Stimulated activated CD8-positive, alpha-beta memory T cell treated with anti-CD3 and anti-CD28 coated beads, Interleukin-7, amount 100 ng/mL, for 48 hours (primary cell): ENCODE measurements at regions not wholly inside any gene's neighbourhood (a gene's known extent, or its start where the extent isn't known, plus 50 kb on each side); places are given as distances from the start of the nearest gene placed in this dataset.

Source experiments
- DNase-seq, 2 donors: peaks; one replicate each; pipeline ENCODE4 v3.0.0-alpha.2; 2020; ENCODE audit warnings: low read depth in 1 of 2; ENCODE audit errors: extremely low read depth in 1 of 2

DNA sequence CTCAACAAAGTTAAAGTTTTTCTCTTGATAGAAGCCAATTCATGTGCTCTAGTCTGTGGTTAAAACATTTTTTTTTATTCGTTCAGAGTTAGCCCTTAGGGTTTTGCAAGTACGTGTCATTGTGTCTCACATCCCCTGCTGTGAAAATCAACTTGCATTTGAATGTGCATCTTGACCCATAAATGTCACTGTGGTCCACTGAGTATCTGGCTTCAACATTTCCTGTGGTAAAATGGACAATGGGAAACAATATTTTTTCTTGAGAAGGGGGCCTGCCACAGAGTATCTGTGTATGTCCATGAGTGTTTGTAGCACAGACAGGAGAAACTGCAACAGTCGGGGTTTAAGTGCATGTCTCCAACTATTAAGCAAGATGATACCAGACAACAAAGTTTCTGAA lies 554.8 kb upstream of the TENM3 start:
- no peak for DNase-seq

DNA sequence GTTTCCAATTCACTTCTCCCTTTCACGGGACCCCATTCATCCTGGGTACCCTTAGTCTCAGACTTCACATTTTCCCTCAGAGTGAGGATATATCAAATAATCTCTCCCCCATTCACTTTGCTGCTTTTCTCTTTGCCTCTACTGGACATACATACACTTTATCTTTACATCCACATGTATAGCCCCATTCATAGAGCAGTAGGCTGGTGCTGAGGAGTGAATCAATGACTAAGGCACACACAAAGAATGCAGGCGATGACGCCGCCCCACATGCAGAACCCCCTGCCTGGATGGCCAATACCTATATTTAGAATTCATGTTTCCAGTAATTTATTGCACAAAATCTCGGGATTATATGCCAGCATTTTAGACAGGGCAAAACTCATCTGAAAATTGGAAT lies 554.3 kb upstream of the TENM3 start:
- no peak for DNase-seq

DNA sequence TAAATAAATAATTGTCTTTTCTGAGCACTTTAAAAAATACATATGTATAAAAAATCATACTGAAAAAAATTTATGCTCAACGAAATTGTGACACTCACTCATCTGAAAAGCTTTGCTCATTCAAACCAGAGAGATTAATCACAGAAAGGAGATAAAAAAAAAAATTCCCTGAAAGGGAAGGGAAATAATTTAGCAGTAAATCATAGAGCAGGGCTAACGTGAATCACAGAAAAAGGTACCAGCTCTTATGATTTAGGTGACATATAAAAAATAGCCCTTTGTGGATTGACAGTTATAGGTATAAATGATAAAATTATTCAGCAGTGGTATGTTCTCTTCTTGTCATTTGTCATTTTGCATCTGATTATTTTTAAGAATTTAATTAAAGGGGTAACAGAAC lies 552.7 kb upstream of the TENM3 start:
- no peak for DNase-seq

DNA sequence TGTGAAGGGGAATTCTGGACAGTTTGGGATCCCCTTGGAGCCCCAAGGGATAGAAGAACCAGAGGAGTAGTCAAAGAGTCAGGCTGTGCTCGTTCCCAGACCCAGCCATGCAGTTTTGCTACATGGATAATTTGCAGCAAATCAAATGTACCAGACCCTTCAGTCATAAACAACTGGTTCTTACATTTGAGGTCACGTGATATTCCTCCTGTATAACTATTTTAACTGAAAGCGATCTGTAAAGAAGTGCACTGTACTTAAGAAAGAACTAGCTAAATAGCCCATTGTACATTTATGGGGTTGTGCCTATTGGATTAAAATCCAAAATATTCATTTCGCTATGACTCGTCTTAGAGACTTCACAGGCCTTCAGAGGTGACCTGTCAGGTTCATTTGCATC lies 550.2 kb upstream of the TENM3 start:
- no peak for DNase-seq

GRCh38 chr4:181693517-181693916 lies 549.7 kb upstream of the TENM3 start:
- no peak for DNase-seq

- no peak for DNase-seq
Measured at GRCh38 chr4:181698221-181698620, 545.0 kb upstream of the TENM3 start.

- no peak for DNase-seq
Measured at GRCh38 chr4:181701214-181701613, 542.0 kb upstream of the TENM3 start.

DNA sequence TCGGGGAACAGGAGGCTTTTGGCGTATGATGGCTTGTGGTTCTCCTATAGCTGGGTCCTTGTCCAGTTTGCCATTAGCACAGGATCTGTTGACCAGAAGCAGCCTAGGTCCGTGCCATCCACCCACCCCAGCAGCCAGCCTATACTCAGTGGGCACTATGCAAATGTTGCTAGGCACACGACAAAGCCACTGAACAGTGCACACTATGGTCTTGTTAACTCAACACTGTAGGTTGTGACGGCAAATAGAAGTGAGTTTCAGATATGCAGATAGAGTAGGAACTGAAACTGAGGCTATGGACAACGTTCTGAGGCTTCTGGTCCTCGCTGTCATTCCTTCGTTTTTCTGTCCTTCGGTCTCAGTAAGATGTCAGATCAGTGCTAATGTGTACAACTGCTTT lies 541.3 kb upstream of the TENM3 start:
- DNase-seq = no peak

DNA sequence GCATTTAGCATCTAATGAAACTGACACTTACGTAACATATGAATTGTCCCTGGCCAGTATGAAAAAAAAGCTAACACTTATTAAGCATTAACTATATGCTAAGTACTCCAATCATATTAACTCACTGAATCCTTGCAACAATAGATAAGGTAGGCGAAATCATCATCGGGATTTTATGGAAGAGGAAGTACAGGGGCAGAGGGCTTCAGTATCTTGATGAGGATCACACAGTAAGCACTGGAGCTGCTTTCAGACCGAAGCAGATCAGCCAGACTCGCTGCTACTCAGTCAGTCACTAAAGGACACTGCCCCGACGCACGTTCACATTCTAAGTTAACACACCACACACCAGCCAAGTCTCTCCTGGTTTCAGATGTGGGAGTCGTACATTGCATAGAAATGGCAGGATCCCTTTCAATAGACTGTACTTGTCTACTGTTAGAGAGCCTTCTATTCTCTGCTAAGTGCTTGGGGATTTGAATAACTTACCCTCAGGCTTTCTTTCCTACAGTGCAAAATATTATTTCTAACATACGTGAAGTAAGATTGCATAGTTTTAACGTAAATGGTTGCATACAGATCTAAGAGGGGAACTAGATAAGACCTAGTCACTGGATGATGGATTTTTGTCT lies 540.2 kb upstream of the TENM3 start:
- DNase-seq = no peak

DNA sequence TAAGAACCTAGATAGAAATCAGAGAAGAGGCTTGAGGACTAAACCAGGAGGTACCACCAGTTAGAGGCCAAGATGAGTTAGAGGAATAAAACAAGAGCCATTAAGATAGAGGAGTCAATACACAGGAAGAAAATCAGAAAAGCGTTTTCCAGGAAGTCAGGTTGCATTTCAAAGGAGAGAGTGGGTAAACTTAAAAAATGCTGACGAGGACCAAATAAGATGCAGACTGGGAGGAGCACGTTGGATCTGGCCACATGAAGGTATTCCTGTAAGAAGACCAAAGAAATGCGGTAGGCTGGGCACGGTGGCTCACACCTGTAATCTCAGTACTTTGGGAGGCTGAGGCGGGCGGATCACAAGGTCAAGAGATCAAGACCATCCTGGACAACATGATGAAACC lies 533.1 kb upstream of the TENM3 start:
- DNase-seq = no peak

DNA sequence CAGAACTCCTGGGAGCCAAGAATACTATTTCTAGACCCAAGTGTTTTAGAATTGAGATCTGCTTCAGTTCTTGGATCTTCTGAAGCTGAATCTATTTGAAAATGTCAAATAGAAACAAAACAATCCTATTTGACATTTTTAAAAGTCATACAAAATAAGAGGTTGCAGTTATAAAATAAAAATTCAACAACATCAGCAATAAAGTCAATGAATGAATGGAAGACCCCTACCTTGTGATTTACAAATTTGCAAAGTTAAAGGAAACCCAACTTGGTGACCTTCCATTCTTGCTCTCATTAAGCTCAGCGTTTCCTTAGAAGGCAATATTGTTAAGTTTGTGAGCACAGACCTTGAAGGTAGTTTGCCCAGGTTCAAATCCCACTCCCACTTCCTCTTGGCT lies 531.8 kb upstream of the TENM3 start:
- DNase-seq = no peak

DNA sequence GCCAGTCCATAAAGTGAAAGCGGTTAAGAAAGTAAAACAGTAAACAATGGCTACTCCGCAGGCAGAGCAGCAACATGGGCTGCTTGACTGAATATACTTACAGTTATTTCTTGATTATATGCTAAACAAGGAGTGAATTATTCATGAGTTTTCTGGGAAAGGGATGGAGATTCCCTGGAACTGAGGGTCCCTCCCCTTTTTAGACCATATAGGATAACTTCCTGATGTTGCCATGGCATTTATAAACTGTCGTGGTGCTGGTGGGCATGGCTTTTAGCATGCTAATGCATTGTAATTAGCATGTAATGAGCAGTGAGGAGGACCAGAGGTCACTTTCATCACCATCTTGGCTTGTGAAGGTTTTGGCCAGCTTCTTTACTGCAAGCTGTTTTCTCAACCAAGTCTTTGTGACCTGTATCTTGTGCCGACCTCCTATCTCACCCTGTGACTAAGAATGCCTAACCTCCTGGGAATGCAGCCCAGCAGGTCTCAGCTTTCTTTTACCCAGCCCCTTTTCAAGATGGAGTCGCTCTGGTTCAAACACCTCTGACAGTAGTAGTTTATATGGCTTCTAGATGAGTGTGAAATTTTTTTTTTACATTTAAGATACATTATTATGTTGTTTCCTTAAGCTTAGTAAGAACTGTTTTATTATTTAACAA lies 514.8 kb upstream of the TENM3 start:
- DNase-seq = no peak

- DNase-seq = no peak
Measured at GRCh38 chr4:181731900-181732299, 511.3 kb upstream of the TENM3 start.

GRCh38 chr4:181737744-181738143 lies 505.5 kb upstream of the TENM3 start:
- DNase-seq = no peak

GRCh38 chr4:181739031-181739430 lies 504.2 kb upstream of the TENM3 start:
- no peak for DNase-seq

GRCh38 chr4:181741513-181741912 lies 501.7 kb upstream of the TENM3 start:
- DNase-seq = no peak

DNA sequence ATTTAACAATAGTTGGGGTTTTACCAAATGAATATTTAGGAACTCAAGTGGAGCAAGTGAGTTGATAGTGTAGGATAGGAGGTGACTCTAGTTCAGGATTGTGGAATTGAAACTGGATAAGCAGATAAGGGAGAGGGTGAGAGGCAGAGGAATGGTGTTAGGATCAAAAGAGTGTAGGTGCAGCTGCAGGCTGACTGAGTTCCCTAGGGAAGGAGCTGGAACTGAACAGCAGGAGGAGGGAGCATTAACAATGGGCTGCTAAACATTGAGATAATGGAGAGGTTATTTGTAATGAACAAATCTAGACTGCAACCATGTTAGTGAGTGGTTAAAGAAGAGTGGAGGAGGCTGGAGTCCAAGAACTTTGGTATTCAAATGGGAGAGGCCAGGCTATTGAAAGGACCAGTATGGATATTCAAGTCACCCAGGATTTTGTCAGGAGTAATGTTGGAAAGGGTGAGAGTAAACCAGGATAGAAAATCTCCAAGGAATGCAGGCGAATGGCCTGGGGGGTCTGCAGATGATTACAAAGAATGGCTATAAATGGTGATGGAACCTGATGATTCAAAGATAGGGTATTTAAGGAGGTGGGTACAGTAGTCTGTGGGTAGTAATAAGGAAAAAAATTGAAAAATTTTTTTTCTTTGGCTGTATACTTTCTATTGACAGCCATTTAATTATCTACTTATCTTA lies 497.1 kb upstream of the TENM3 start:
- DNase-seq = no peak

- no peak for DNase-seq
Measured at GRCh38 chr4:181748581-181748980, 494.6 kb upstream of the TENM3 start.

DNA sequence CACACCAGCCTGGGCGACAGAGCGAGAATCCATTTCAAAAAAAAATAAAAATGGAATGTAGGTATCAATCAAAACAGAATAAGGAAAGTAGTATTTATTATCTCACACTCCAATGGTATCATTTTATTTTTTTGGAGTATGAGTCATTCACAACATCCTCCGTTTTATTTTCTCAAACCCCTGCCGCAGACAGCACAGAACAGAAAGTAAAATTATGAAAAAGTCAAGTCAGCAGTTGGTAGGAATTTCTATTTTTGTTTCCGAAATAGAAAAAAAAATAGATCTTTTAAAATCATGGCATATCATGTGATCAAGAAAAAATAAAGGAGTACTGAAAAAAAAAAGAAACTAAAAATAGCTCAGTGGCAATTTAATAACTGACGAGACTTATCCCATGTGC lies 490.7 kb upstream of the TENM3 start:
- DNase-seq = no peak

- DNase-seq = no peak
Measured at GRCh38 chr4:181753207-181753606, 490.0 kb upstream of the TENM3 start.

- DNase-seq = no peak
Measured at GRCh38 chr4:181755846-181756245, 487.4 kb upstream of the TENM3 start.

DNA sequence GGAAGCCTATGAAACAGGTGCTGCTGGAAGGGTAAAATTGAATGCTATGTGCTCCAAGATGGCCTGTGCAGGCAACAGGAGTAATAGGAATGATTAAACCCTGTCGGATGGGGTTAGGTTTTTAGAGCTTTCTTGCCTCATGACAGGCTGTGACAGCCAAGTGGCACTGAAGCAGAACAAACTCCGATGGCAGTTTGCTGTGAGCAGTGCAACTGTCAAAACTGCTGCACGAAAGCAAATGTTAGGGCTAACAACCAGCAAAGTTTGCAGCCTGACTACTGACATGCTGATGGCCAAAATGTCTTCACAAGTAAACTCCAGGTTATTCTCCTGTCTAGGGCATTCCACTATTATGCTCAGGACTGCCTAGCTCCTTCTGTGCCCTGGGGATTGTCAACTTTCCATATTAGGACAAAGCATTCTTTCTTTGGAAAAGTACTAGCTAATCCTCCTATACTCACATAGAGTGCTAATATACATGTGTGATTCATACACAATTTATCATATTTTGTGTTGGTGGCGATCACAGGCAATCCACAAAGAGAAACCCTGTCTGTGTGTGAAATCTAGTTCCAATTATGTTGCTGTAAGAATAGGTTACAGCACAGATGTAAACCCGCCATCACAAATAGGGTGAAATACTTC lies 486.6 kb upstream of the TENM3 start:
- DNase-seq = no peak
